Spleen (tissue), 11 donors: ENCODE measurements at regions not wholly inside any gene's neighbourhood (a gene's known extent, or its start where the extent isn't known, plus 50 kb on each side); places are given as distances from the start of the nearest gene placed in this dataset.

Source experiments
- DNase-seq: peaks from one replicate; pipeline ENCODE4 v3.0.0-alpha.2; 2020
- H3K27ac ChIP-seq, 8 donors: fragments of 200-600 bp; sonication (generic) in 7 of 8; 1 replicate in 4 of 8; 2 replicates in 4 of 8; pipeline versions ENCODE4 v1.5.0 to v1.8.0; 2016 to 2021; ENCODE audit warnings: inconsistent platforms in 4 of 8, mild to moderate bottlenecking in 4 of 8, moderate library complexity in 1 of 8
- H3K27me3 ChIP-seq, 7 donors: fragments of 200-600 bp; sonication (generic) in 6 of 7; replicated peaks in 1 of 7; 1 replicate in 4 of 7; 2 replicates in 3 of 7; pipeline versions ENCODE4 v1.5.0 to v1.8.0; 2016 to 2021; ENCODE audit warnings: inconsistent platforms in 3 of 7, mild to moderate bottlenecking in 1 of 7
- H3K36me3 ChIP-seq, 6 donors: fragments of 200-600 bp; sonication (generic) in 5 of 6; 1 replicate in 4 of 6; 2 replicates in 2 of 6; pipeline versions ENCODE4 v1.5.0 to v1.8.0; 2016 to 2021; ENCODE audit warnings: inconsistent platforms in 2 of 6
- H3K4me1 ChIP-seq, 6 donors: fragments of 200-600 bp; sonication (generic) in 5 of 6; 1 replicate in 3 of 6; 2 replicates in 3 of 6; pipeline versions ENCODE4 v1.5.0 to v1.8.0; 2016 to 2021; ENCODE audit warnings: inconsistent platforms in 3 of 6
- H3K4me3 ChIP-seq, 8 donors: fragments of 200-600 bp; sonication (generic) in 7 of 8; 1 replicate in 4 of 8; 2 replicates in 4 of 8; pipeline versions ENCODE4 v1.5.0 to v1.8.0; 2016 to 2021; ENCODE audit warnings: inconsistent platforms in 4 of 8, mild to moderate bottlenecking in 4 of 8, moderate library complexity in 2 of 8
- H3K9me3 ChIP-seq, 8 donors: fragments of 200-600 bp; sonication (generic) in 7 of 8; 1 replicate in 4 of 8; 2 replicates in 4 of 8; pipeline versions ENCODE4 v1.5.0 to v1.8.0; 2016 to 2021; ENCODE audit warnings: inconsistent platforms in 4 of 8
- CTCF ChIP-seq, 11 experiments: fragments of 200-600 bp in 7 of 11; fragments of 450-650 bp in 4 of 11; sonication (generic) in 4 of 11; IDR thresholded peaks in 8 of 11; conservative IDR thresholded peaks in 3 of 11; 1 replicate in 7 of 11; 2 replicates in 4 of 11; pipeline versions ENCODE4 v1.4.0 to v1.8.0; 2016 to 2021; ENCODE audit warnings: antibody characterized with exemption in 11 of 11, inconsistent platforms in 4 of 11, mild to moderate bottlenecking in 1 of 11
- POLR2A ChIP-seq, 3 donors: fragments of 450-650 bp; IDR thresholded peaks; one replicate each; pipeline ENCODE4 v1.5.1; 2017; ENCODE audit warnings: antibody characterized with exemption in 3 of 3, mild to moderate bottlenecking in 1 of 3
- POLR2AphosphoS5 ChIP-seq, 3 donors: sonication (generic); formaldehyde crosslinking; IDR thresholded peaks; one replicate each; pipeline ENCODE4 v1.5.1; 2017; ENCODE audit warnings: antibody characterized with exemption in 3 of 3
- WGBS, 5 donors: extraction: QIAGEN DNeasy Blood & Tissue Kit in 3 of 5; methylation state at CpG; one replicate each; pipeline versions ENCODE4 v1.1.5 to v1.1.7; 2013 to 2018; 5-methylcytosine and 5-hydroxymethylcytosine counted together
- intact Hi-C: fragments of 100-400 bp; cut with DNase I; formaldehyde crosslinking; loops from one replicate; pipeline ENCODE4 v1.15.0; 2023; ENCODE audit warnings: low total_unique reads
- donor health status: healthy with polysubstance abuse.
- donor health status: DM: no; HTN: no; CAD: no; lungs with moderate emphysema.
- donor health status: DM: no; HTN: no; CAD: no.
- donor health status: Bipolar disorder and iron deficiency.
- donor health status: healthy.
- donor health status: DM: no; HTN: no; CAD: no.
- donor health status: DM: yes; HTN: yes; CAD: no.

GRCh38 chr3:163671201-163671600, 1407.1 kb downstream of the SI start:
- Histone ChIP-seq H3K4me3 (no peak overlapping the region), H3K9me3 (peaks cover 0 to 27% (median 10%) of the 10 kb centered on the region in 8 donors), H3K27me3 (no peaks in the 10 kb centered on the region), H3K27ac (no peak overlapping the region), H3K4me1 (no peaks in the 10 kb centered on the region), H3K36me3 (no peaks in the 10 kb centered on the region)
- 85 to 94% (median 91%) methylated on average over 3 of the region's 3 CpGs for WGBS, 5 donors
- no peak for TF ChIP-seq CTCF (IDR thresholded peaks at IDR 0.05 in 8 of 11, conservative IDR thresholded peaks at IDR 0.05 in 3 of 11)
- no peak for TF ChIP-seq POLR2AphosphoS5 (IDR thresholded peaks at IDR 0.05)
- TF ChIP-seq POLR2A (IDR thresholded peaks at IDR 0.05) = no peak
- no peak for DNase-seq
- intact Hi-C loops = no loop called here

DNA sequence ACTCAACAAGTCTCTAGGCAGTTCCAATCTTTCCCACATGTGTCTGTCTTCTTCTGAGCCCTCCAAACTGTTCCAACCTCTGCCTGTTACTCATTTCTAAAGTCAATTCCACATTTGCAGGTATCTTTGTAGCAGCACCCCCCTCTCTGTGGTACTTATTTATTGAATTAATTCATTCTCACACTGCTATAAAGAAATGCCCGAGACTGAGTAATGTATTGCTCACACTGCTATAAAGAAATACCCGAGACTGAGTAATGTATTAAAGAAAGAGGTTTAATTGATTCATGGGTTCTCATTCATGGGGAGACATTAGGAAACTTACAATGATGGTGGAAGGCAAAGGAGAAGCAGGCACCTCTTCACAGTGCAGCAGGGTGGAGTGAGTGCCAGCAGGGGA, 1413.8 kb downstream of the SI start:
- no peaks in the 10 kb centered on the region for H3K36me3 ChIP-seq
- H3K4me1 ChIP-seq = no peaks in the 10 kb centered on the region
- no peak overlapping the region for H3K27ac ChIP-seq
- no peak for TF ChIP-seq CTCF (IDR thresholded peaks at IDR 0.05 in 8 of 11, conservative IDR thresholded peaks at IDR 0.05 in 3 of 11)
- no peak for TF ChIP-seq POLR2AphosphoS5 (IDR thresholded peaks at IDR 0.05)
- no peak for TF ChIP-seq POLR2A (IDR thresholded peaks at IDR 0.05)
- WGBS, 5 donors = 80 to 91% (median 89%) methylated on average over 2 of the region's 2 CpGs
- H3K27me3 ChIP-seq = no peaks in the 10 kb centered on the region
- no peak for DNase-seq
- intact Hi-C loops = no loop called here
- no peak overlapping the region for H3K4me3 ChIP-seq
- H3K9me3 ChIP-seq = peaks cover 0 to 21% (median 0%) of the 10 kb centered on the region in 8 donors

GRCh38 chr3:163657088-163657487, 1421.2 kb downstream of the SI start:
- Histone ChIP-seq H3K36me3 (no peaks in the 10 kb centered on the region), H3K4me1 (no peaks in the 10 kb centered on the region), H3K27ac (no peak overlapping the region), H3K27me3 (no peaks in the 10 kb centered on the region), H3K9me3 (peaks cover 0 to 16% (median 7%) of the 10 kb centered on the region in 8 donors), H3K4me3 (no peak overlapping the region)
- DNase-seq = no peak
- intact Hi-C loops = no loop called here
- no peak for TF ChIP-seq POLR2AphosphoS5 (IDR thresholded peaks at IDR 0.05)
- no peak for TF ChIP-seq CTCF (IDR thresholded peaks at IDR 0.05 in 8 of 11, conservative IDR thresholded peaks at IDR 0.05 in 3 of 11)
- TF ChIP-seq POLR2A (IDR thresholded peaks at IDR 0.05) = no peak
- whole genome bisulfite sequencing, 5 donors = 82 to 97% (median 91%) methylated on average over 2 of the region's 2 CpGs

GRCh38 chr3:163655021-163655420, 1423.3 kb downstream of the SI start:
- H3K4me1 ChIP-seq = no peaks in the 10 kb centered on the region
- intact Hi-C loops = no loop called here
- WGBS, 5 donors = 76 to 91% (median 89%) methylated on average over 11 of the region's 11 CpGs

More at GRCh38 chr3:163655021-163655420, 1423.3 kb downstream of the SI start:
- H3K27ac ChIP-seq = no peak overlapping the region
- peaks cover 0 to 16% (median 7%) of the 10 kb centered on the region in 8 donors for H3K9me3 ChIP-seq
- DNase-seq = no peak
- TF ChIP-seq POLR2A (IDR thresholded peaks at IDR 0.05) (no peak), CTCF (IDR thresholded peaks at IDR 0.05 in 8 of 11, conservative IDR thresholded peaks at IDR 0.05 in 3 of 11) (no peak), POLR2AphosphoS5 (IDR thresholded peaks at IDR 0.05) (no peak)
- no peaks in the 10 kb centered on the region for H3K36me3 ChIP-seq
- H3K4me3 ChIP-seq = no peak overlapping the region
- no peaks in the 10 kb centered on the region for H3K27me3 ChIP-seq
